ENCODE measurements at regions not wholly inside any gene's neighbourhood (a gene's known extent, or its start where the extent isn't known, plus 50 kb on each side); places are given as distances from the start of the nearest gene placed in this dataset.

GRCh38 chr15:23758891-23759290, 71.8 kb upstream of the NDN start:
- no peaks in the 10 kb centered on the region for H3K23me2 ChIP-seq (ENCODE audit: insufficient read length, low read depth, low read length, poor library complexity, severe bottlenecking)
- no peak overlapping the region for H2BK20ac ChIP-seq (ENCODE audit: low read depth, low read length, poor library complexity, severe bottlenecking)
- no peak for DNase-seq
- Mint-ChIP-seq H3K4me3 (no peak overlapping the region), H3K9me3 (peaks cover 80 to 88% of the 10 kb centered on the region in 2 experiments), H3K4me1 (peaks cover 8 to 13% of the 10 kb centered on the region in 2 experiments), H3K27ac (no peak overlapping the region), H3K27me3 (ENCODE audit: low read depth) (no peaks in the 10 kb centered on the region; the same call in none of the 2 replicates), H3K36me3 (ENCODE audit: insufficient read depth in 1 of 3, low read depth in 3 of 3) (peaks cover 0 to 6% (median 2%) of the 10 kb centered on the region in 3 experiments; a peak in 3 of 7 replicates)
- H2BK12ac ChIP-seq (ENCODE audit: insufficient read length, low read depth, low read length), result no peak overlapping the region
- no peak overlapping the region for H2AFZ ChIP-seq (ENCODE audit: low read length)
- no peaks in the 10 kb centered on the region for H3K27me3 ChIP-seq (ENCODE audit: insufficient read depth, low read length)
- H4K20me1 ChIP-seq (ENCODE audit: control insufficient read depth, insufficient read depth, insufficient read length), result no peaks in the 10 kb centered on the region
- no CpG with 5 or more reads among the region's 7 CpGs for WGBS (ENCODE audit: extremely low coverage, insufficient read length, low lambda C conversion rate)
- H3K56ac ChIP-seq (ENCODE audit: insufficient read length, low read depth, low read length), result no peak overlapping the region
- no peak overlapping the region for H2BK15ac ChIP-seq (ENCODE audit: low read depth, low read length)
- H3K79me1 ChIP-seq (ENCODE audit: insufficient read depth, low read depth, low read length, poor library complexity, severe bottlenecking), result no peaks in the 10 kb centered on the region
- H2BK120ac ChIP-seq (ENCODE audit: low read depth, low read length, poor library complexity, severe bottlenecking), result no peak overlapping the region
- H3K9me3 ChIP-seq (ENCODE audit: control insufficient read depth, low read depth, low read length), result peaks cover 65% of the 10 kb centered on the region
- H3K23ac ChIP-seq (ENCODE audit: insufficient read length, low read depth, low read length), result no peak overlapping the region
- no peak overlapping the region for H4K8ac ChIP-seq (replicated peaks; ENCODE audit: insufficient read length, low read depth, low read length)
- no peak for TF ChIP-seq CTCF (conservative IDR thresholded peaks at IDR 0.05)
- no peak overlapping the region for H4K91ac ChIP-seq (ENCODE audit: insufficient read length, low read depth, low read length)
- no peak overlapping the region for H4K5ac ChIP-seq (ENCODE audit: insufficient read length, low read depth, low read length)
- H3K14ac ChIP-seq (ENCODE audit: insufficient read depth, low read length), result no peak overlapping the region
- no peak overlapping the region for H3K4ac ChIP-seq (ENCODE audit: low read depth, low read length)
- H2BK5ac ChIP-seq (ENCODE audit: insufficient read length, low read length), result no peak overlapping the region
- H3K18ac ChIP-seq (ENCODE audit: insufficient read length, low read depth, low read length), result no peak overlapping the region
- H3K4me1 ChIP-seq (ENCODE audit: insufficient read depth, low read length), result no peaks in the 10 kb centered on the region
- H2AK5ac ChIP-seq (ENCODE audit: insufficient read length, low read length), result no peak overlapping the region
- no peak overlapping the region for H3K27ac ChIP-seq (ENCODE audit: insufficient read length, low read depth, low read length)
- H3K9ac ChIP-seq (ENCODE audit: extremely low read depth, insufficient read length, low read length), result no peak overlapping the region
- no peak overlapping the region for H3T11ph ChIP-seq (ENCODE audit: low read length)
- H3K4me2 ChIP-seq (ENCODE audit: insufficient read depth, insufficient read length, low read length), result no peak overlapping the region
- no peaks in the 10 kb centered on the region for H3K79me2 ChIP-seq (ENCODE audit: insufficient read depth, low read length)
